ENCODE measurements at regions not wholly inside any gene's neighbourhood (a gene's known extent, or its start where the extent isn't known, plus 50 kb on each side); places are given as distances from the start of the nearest gene placed in this dataset.

- DNase-seq (no peak), ATAC-seq (no peak)
- Histone ChIP-seq H3K4me3 (no peak overlapping the region), H3K9me3 (no peaks in the 10 kb centered on the region), H3K36me3 (no peaks in the 10 kb centered on the region), H3K4me1 (no peaks in the 10 kb centered on the region), H3K27me3 (no peaks in the 10 kb centered on the region), H3K27ac (no peak overlapping the region)
- no peak for TF ChIP-seq CTCF (IDR thresholded peaks at IDR 0.05)
- WGBS, 2 donors: 40 to 54% methylated on average over 8 of the region's 8 CpGs
- intact Hi-C loops (cut with DNase I): no loop called here
Observed at GRCh38 chr5:92552206-92553160, 1028.5 kb downstream of the NR2F1-AS1 start.

GRCh38 chr5:92548346-92548745 is 1032.7 kb downstream of the NR2F1-AS1 start:
- ATAC-seq: no peak
- no peaks in the 10 kb centered on the region for H3K4me1 ChIP-seq
- TF ChIP-seq CTCF (IDR thresholded peaks at IDR 0.05): no peak
- H3K27me3 ChIP-seq: no peaks in the 10 kb centered on the region
- no peak overlapping the region for H3K4me3 ChIP-seq
- no peaks in the 10 kb centered on the region for H3K9me3 ChIP-seq
- H3K27ac ChIP-seq: no peak overlapping the region
- DNase-seq: no peak
- WGBS, 2 donors: 27 to 46% methylated on average over 2 of the region's 2 CpGs
- H3K36me3 ChIP-seq: no peaks in the 10 kb centered on the region
- intact Hi-C loops (cut with DNase I): no loop called here

- no peaks in the 10 kb centered on the region for H3K27me3 ChIP-seq
- H3K9me3 ChIP-seq: peaks cover 0 to 4% (median 0%) of the 10 kb centered on the region in 11 donors
- H3K36me3 ChIP-seq: no peaks in the 10 kb centered on the region
- no peak for DNase-seq
- TF ChIP-seq CTCF (IDR thresholded peaks at IDR 0.05): no peak
- intact Hi-C loops (cut with DNase I): no loop called here
- H3K4me3 ChIP-seq: no peak overlapping the region
- 48 to 52% methylated on average over 1 of the region's 1 CpG for WGBS, 2 donors
- H3K4me1 ChIP-seq: no peaks in the 10 kb centered on the region
- no peak overlapping the region for H3K27ac ChIP-seq
- ATAC-seq: no peak
Observed at GRCh38 chr5:92544596-92544995, 1036.4 kb downstream of the NR2F1-AS1 start.

GRCh38 chr5:92544036-92544435 is 1037.0 kb downstream of the NR2F1-AS1 start:
- Histone ChIP-seq H3K27ac (no peak overlapping the region), H3K27me3 (no peaks in the 10 kb centered on the region), H3K4me1 (no peaks in the 10 kb centered on the region), H3K36me3 (no peaks in the 10 kb centered on the region), H3K4me3 (no peak overlapping the region), H3K9me3 (peaks cover 0 to 4% (median 0%) of the 10 kb centered on the region in 11 donors)
- ATAC-seq (no peak), DNase-seq (no peak)
- 74 to 79% methylated on average over 3 of the region's 3 CpGs for WGBS, 2 donors
- no peak for TF ChIP-seq CTCF (IDR thresholded peaks at IDR 0.05)
- intact Hi-C loops (cut with DNase I): no loop called here

Data from heart right ventricle (tissue), 16 donors.